GM12878 (cell line): ENCODE measurements at regions not wholly inside any gene's neighbourhood (a gene's known extent, or its start where the extent isn't known, plus 50 kb on each side); places are given as distances from the start of the nearest gene placed in this dataset.

Experiments
- RAD21 ChIP-seq: IDR thresholded peaks from 2 replicates; pipeline ENCODE4 v1.6.1; 2011; ENCODE audit warnings: mild to moderate bottlenecking, low read depth, low read length, moderate library complexity; ENCODE audit not compliant: insufficient read depth
- ZNF384 ChIP-seq: IDR thresholded peaks from 2 replicates; pipeline ENCODE4 v1.6.1; 2012; ENCODE audit warnings: low read depth, mild to moderate bottlenecking, low read length, improper control_type of control experiment, borderline replicate concordance

DNA sequence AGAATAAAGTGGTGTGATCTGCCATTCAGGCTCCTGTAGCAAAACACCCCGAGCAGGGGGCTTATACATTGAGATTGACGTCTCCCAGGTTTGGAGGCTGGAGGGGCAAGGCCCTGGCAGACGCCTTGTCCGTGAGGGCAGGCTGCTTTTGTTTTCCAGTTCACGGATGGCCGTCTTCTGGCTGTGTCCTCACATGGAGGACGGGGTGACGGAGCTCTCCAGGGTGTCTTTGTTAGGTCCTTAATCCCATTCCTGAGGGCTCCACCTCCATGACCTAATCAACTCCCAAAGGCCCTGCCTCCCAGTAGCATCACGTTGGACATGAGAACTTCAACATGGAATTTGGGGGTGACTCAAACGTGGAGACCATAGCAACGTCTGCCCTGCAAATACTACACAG lies 147.7 kb downstream of the KIF26A start:
- TF ChIP-seq RAD21 (no peak), ZNF384 (no peak)
